Vagina (tissue), 2 donors: ENCODE measurements at regions not wholly inside any gene's neighbourhood (a gene's known extent, or its start where the extent isn't known, plus 50 kb on each side); places are given as distances from the start of the nearest gene placed in this dataset.

Source experiments
- CTCF ChIP-seq, 3 experiments: fragments of 450-650 bp in 2 of 3; fragments of 200-600 bp in 1 of 3; sonication (generic) in 1 of 3; IDR thresholded peaks; one replicate each; pipeline ENCODE4 v1.5.1; 2017 to 2019; ENCODE audit warnings: antibody characterized with exemption in 3 of 3, mild to moderate bottlenecking in 2 of 3, moderate library complexity in 2 of 3
- POLR2A ChIP-seq, 2 donors: fragments of 450-650 bp; IDR thresholded peaks; one replicate each; pipeline ENCODE4 v1.6.1; 2017; ENCODE audit warnings: antibody characterized with exemption in 2 of 2, mild to moderate bottlenecking in 2 of 2, moderate library complexity in 2 of 2

DNA sequence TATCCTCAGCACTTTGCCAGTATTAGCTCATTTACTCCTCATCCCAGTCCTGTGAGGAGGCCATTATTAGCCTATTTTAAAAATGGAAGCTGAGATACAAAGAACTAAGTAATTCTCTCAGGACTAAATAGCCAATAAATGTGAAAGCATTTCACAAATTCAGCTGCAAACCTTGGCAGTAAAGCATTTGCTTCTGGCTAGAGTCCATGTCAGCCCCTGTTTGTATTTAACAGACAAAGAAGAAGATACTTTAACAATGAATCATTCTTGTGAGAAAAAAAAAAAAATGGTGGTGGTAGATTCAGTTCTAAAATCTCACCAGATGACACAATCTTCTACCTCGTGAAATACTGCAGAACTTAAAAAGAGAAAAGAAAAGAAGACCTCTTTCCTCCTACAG, 85.0 kb upstream of the CNTN6 start:
- TF ChIP-seq CTCF (IDR thresholded peaks at IDR 0.05) = no peak
- no peak for TF ChIP-seq POLR2A (IDR thresholded peaks at IDR 0.05)
